H1 (cell line): ENCODE measurements at regions not wholly inside any gene's neighbourhood (a gene's known extent, or its start where the extent isn't known, plus 50 kb on each side); places are given as distances from the start of the nearest gene placed in this dataset.

Experiments
- CTCF ChIA-PET: fragments of 300-600 bp; sonication (Branson Sonifier 250); formaldehyde crosslinking; loops from one replicate; lab custom pipeline; 2021; ENCODE audit not compliant: partially characterized antibody; lab: Charles Lee
- POLR2A ChIA-PET: fragments of 300-600 bp; sonication (Branson Sonifier 250); formaldehyde crosslinking; loops from one replicate; lab custom pipeline; 2021; ENCODE audit warnings: inconsistent platforms; ENCODE audit not compliant: partially characterized antibody; lab: Charles Lee
- DNase-seq, 2 experiments: peaks; one replicate each; pipeline versions ENCODE4 v3.0.0 to v3.0.0-alpha.2; 2010 to 2022; ENCODE audit warnings: low spot score in 2 of 2, low read depth in 1 of 2, mixed read lengths in 1 of 2
- FAIRE-seq: peaks from 2 replicates; lab custom pipeline; 2011; peaks lifted over from hg19 to GRCh38; lab: Jason Lieb, UNC
- H2AFZ ChIP-seq: 2 replicates; pipeline ENCODE4 v1.8.1; 2012; ENCODE audit warnings: low read length, inconsistent platforms
- H2AK5ac ChIP-seq: 2 replicates; pipeline ENCODE4 v1.6.1; 2013; ENCODE audit warnings: low read depth, low read length
- H2BK120ac ChIP-seq: replicated peaks from 2 replicates; pipeline ENCODE3; 2013; ENCODE audit warnings: low read depth, low read length, inconsistent platforms
- H2BK12ac ChIP-seq: 2 replicates; pipeline ENCODE4 v1.6.1; 2013; ENCODE audit warnings: low read depth, low read length
- H2BK15ac ChIP-seq: 2 replicates; pipeline ENCODE4 v1.6.1; 2013; ENCODE audit warnings: low read length
- H2BK20ac ChIP-seq: 2 replicates; pipeline ENCODE4 v1.6.1; 2013; ENCODE audit warnings: low read length
- H2BK5ac ChIP-seq: 2 replicates; pipeline ENCODE4 v1.6.1; 2013; ENCODE audit warnings: low read depth, low read length
- H3K14ac ChIP-seq: 2 replicates; pipeline ENCODE4 v1.6.1; 2013; ENCODE audit warnings: inconsistent platforms; ENCODE audit not compliant: insufficient read length
- H3K18ac ChIP-seq: 2 replicates; pipeline ENCODE4 v1.6.1; 2013; ENCODE audit warnings: low read length; ENCODE audit errors: extremely low read depth
- H3K23ac ChIP-seq: 2 replicates; pipeline ENCODE4 v1.6.1; 2013; ENCODE audit warnings: inconsistent platforms; ENCODE audit not compliant: insufficient read length
- H3K23me2 ChIP-seq: 2 replicates; pipeline ENCODE4 v1.6.1; 2013; ENCODE audit warnings: low read depth, low read length
- H3K27ac ChIP-seq: 2 replicates; pipeline ENCODE4 v1.6.1; 2011; ENCODE audit warnings: low read depth, low read length, inconsistent platforms
- H3K27me3 ChIP-seq, 4 experiments: replicated peaks in 1 of 4; 1 replicate in 1 of 4; 2 replicates in 3 of 4; pipeline versions ENCODE4 v1.6.1 to v1.8.1; 2011 to 2013; ENCODE audit warnings: low read length in 3 of 4, mild to moderate bottlenecking in 3 of 4, inconsistent platforms in 2 of 4, mixed read lengths in 2 of 4, moderate library complexity in 1 of 4; ENCODE audit not compliant: control insufficient read depth in 3 of 4, insufficient read depth in 3 of 4; ENCODE audit errors: extremely low read depth in 1 of 4
- H3K36me3 ChIP-seq, 4 experiments: 2 replicates each; pipeline versions ENCODE4 v1.6.1 to v1.8.1; 2011 to 2013; ENCODE audit warnings: mild to moderate bottlenecking in 4 of 4, low read length in 3 of 4, moderate library complexity in 2 of 4, control low read depth in 1 of 4, inconsistent platforms in 1 of 4; ENCODE audit not compliant: insufficient read depth in 4 of 4, control insufficient read depth in 2 of 4
- H3K4ac ChIP-seq: replicated peaks from 2 replicates; pipeline ENCODE3; 2013; ENCODE audit warnings: low read length, low read depth, mixed read lengths, inconsistent platforms; ENCODE audit not compliant: insufficient read length
- H3K4me1 ChIP-seq, 4 experiments: replicated peaks in 1 of 4; 1 replicate in 1 of 4; 2 replicates in 3 of 4; pipeline versions ENCODE4 v1.6.1 to v1.8.1; 2011 to 2013; ENCODE audit warnings: low read length in 3 of 4, inconsistent platforms in 2 of 4, mixed read lengths in 1 of 4; ENCODE audit not compliant: insufficient read depth in 4 of 4, control insufficient read depth in 3 of 4
- H3K4me2 ChIP-seq, 2 experiments: 2 replicates each; pipeline versions ENCODE4 v1.6.1 to v1.8.1; 2011 to 2013; ENCODE audit warnings: low read depth in 2 of 2, low read length in 2 of 2, control low read depth in 1 of 2, inconsistent platforms in 1 of 2, mild to moderate bottlenecking in 1 of 2; ENCODE audit not compliant: insufficient read depth in 1 of 2
- H3K4me3 ChIP-seq, 4 experiments: fragments of 200-600, 300-600 bp in 1 of 4; sonication (generic), shearing (Covaris generic), sonication (Bioruptor Twin) in 1 of 4; 2 replicates each; pipeline versions ENCODE4 v1.5.1 to v1.8.1; 2011 to 2016; ENCODE audit warnings: low read length in 4 of 4, low read depth in 3 of 4, control low read depth in 2 of 4, inconsistent platforms in 2 of 4, mild to moderate bottlenecking in 2 of 4, mixed read lengths in 1 of 4, moderate library complexity in 1 of 4; ENCODE audit not compliant: insufficient read depth in 2 of 4; ENCODE audit errors: extremely low read depth in 1 of 4
- H3K56ac ChIP-seq: replicated peaks from 2 replicates; pipeline ENCODE3; 2013; ENCODE audit warnings: low read depth, mild to moderate bottlenecking, mixed read lengths, low read length, inconsistent platforms; ENCODE audit not compliant: insufficient read length
- H3K79me1 ChIP-seq: 2 replicates; pipeline ENCODE4 v1.6.1; 2013; ENCODE audit warnings: low read depth, low read length, control low read depth
- H3K79me2 ChIP-seq, 2 experiments: 2 replicates each; pipeline versions ENCODE4 v1.6.1 to v1.8.1; 2012 to 2013; ENCODE audit warnings: low read length in 2 of 2, mild to moderate bottlenecking in 2 of 2, inconsistent platforms in 1 of 2; ENCODE audit not compliant: insufficient read depth in 2 of 2, control insufficient read depth in 1 of 2
- H3K9ac ChIP-seq, 4 experiments: replicated peaks in 1 of 4; 1 replicate in 1 of 4; 2 replicates in 3 of 4; pipeline versions ENCODE4 v1.6.1 to v1.8.1; 2011 to 2013; ENCODE audit warnings: low read depth in 3 of 4, low read length in 3 of 4, control low read depth in 2 of 4, mild to moderate bottlenecking in 2 of 4, moderate library complexity in 2 of 4, inconsistent platforms in 1 of 4; ENCODE audit errors: extremely low read depth in 1 of 4
- H3K9me3 ChIP-seq, 2 experiments: 2 replicates each; pipeline versions ENCODE4 v1.6.1 to v1.8.1; 2012 to 2013; ENCODE audit warnings: mild to moderate bottlenecking in 2 of 2, moderate library complexity in 2 of 2, control low read depth in 1 of 2, inconsistent platforms in 1 of 2, low read depth in 1 of 2, low read length in 1 of 2, mixed read lengths in 1 of 2; ENCODE audit not compliant: insufficient read depth in 2 of 2
- H4K20me1 ChIP-seq, 2 experiments: replicated peaks in 1 of 2; 2 replicates each; pipeline versions ENCODE3 to v1.8.1; 2011 to 2013; ENCODE audit warnings: inconsistent platforms in 2 of 2, low read length in 2 of 2, mild to moderate bottlenecking in 1 of 2; ENCODE audit not compliant: insufficient read depth in 2 of 2, control insufficient read depth in 1 of 2
- H4K5ac ChIP-seq: 2 replicates; pipeline ENCODE4 v1.6.1; 2013; ENCODE audit warnings: low read length, low read depth, mixed read lengths, inconsistent platforms; ENCODE audit not compliant: insufficient read length
- H4K8ac ChIP-seq: 2 replicates; pipeline ENCODE4 v1.8.0; 2013; ENCODE audit warnings: mild to moderate bottlenecking, moderate library complexity, low read length, inconsistent platforms; ENCODE audit not compliant: insufficient read depth; ENCODE audit errors: extremely low read depth
- H4K91ac ChIP-seq: replicated peaks from 2 replicates; pipeline ENCODE3; 2013; ENCODE audit warnings: low read length, mixed read lengths, inconsistent platforms; ENCODE audit not compliant: insufficient read length
- BRCA1 ChIP-seq: IDR thresholded peaks from 2 replicates; pipeline ENCODE4 v1.6.1; 2012; ENCODE audit warnings: low read depth, low read length, improper control_type of control experiment
- KDM4A ChIP-seq: IDR thresholded peaks from one replicate; pipeline ENCODE4 v1.7.1; 2012; ENCODE audit warnings: low read depth, mild to moderate bottlenecking, moderate library complexity, low read length, inconsistent platforms; ENCODE audit not compliant: severe bottlenecking
- WGBS, 2 experiments: shearing (Covaris generic) in 1 of 2; methylation state at CpG; one replicate each; pipeline versions ENCODE4 v1.1.6 to v1.1.7; 2013 to 2015; ENCODE audit warnings: low lambda C conversion rate in 2 of 2, mixed read lengths in 2 of 2, inconsistent platforms in 1 of 2, low coverage in 1 of 2, missing lambda C conversion rate in 1 of 2; ENCODE audit not compliant: insufficient replicate concordance in 2 of 2, insufficient coverage in 1 of 2, insufficient read length in 1 of 2; ENCODE audit errors: extremely low coverage in 1 of 2, missing lambda C conversion rate in 1 of 2; 5-methylcytosine and 5-hydroxymethylcytosine counted together

DNA sequence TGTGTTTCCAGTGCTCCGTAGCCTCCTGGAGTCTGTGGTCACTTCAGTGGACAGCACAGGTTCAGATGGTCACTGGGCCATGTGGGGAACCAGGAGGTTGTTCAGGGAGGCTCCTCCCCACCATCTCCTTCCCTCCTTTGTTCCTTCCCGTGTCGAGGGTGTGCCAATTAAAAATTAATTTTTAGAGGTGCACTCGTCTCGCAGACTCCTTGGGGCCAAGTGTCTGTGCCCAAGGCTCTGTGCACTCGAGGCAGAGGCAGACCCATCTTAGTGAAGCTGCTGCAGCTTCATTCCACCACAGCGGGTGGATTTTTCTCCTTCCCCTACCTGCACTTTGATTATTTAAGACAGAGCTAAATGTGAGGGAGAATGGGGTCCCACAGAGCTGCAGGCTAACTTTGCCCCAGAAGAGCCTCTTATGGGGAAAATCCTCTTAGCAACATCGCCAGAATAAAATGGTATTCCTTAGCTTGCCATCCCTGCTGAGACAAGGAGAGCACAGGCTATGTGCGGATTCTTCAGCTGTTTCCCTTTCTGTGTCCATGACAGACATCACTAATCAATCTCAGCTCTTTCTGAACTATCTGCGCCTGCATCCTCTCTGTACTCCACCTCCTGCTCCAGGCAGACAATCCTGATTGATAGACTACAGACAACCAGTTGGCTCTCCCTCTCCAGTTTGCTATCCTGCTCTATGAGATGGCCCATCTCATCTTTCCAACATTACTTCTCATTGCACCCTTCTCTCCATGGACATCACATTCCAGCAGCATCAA is 159.5 kb downstream of the VRK1 start:
- no peak overlapping the region for H3K4ac ChIP-seq
- no peak overlapping the region for H2BK12ac ChIP-seq
- WGBS, 2 experiments: 93% methylated on average over 10 of the region's 10 CpGs; no CpG with 5 or more reads in 1 of the 2 experiments
- no peak for TF ChIP-seq KDM4A
- TF ChIP-seq BRCA1: no peak

More for the DNA sequence above, 159.5 kb downstream of the VRK1 start:
- H3K79me2 ChIP-seq: no peaks in the 10 kb centered on the region
- no peak overlapping the region for H2BK120ac ChIP-seq
- H3K4me1 ChIP-seq: no peaks in the 10 kb centered on the region
- H2AK5ac ChIP-seq: no peak overlapping the region
- H4K8ac ChIP-seq: no peak overlapping the region
- no peak overlapping the region for H3K23ac ChIP-seq
- H2BK5ac ChIP-seq: no peak overlapping the region
- no peak overlapping the region for H3K14ac ChIP-seq
- no peaks in the 10 kb centered on the region for H3K36me3 ChIP-seq
- no peak overlapping the region for H3K4me3 ChIP-seq
- no peak overlapping the region for H3K4me2 ChIP-seq
- FAIRE-seq (no peak), DNase-seq (no peak)
- H3K27me3 ChIP-seq: no peaks in the 10 kb centered on the region
- no peak overlapping the region for H3K18ac ChIP-seq
- H4K5ac ChIP-seq: no peak overlapping the region
- H2AFZ ChIP-seq: no peak overlapping the region
- H3K56ac ChIP-seq: no peak overlapping the region
- H4K20me1 ChIP-seq: no peaks in the 10 kb centered on the region
- no peak overlapping the region for H2BK15ac ChIP-seq
- no peaks in the 10 kb centered on the region for H3K9me3 ChIP-seq
- no peaks in the 10 kb centered on the region for H3K23me2 ChIP-seq
- no peaks in the 10 kb centered on the region for H3K79me1 ChIP-seq
- POLR2A ChIA-PET: interaction anchor here (0.9 kb wide), 1 partner anchor 10 kb away, joined by 3 read pairs; no protein-coding TSS in a partner anchor
- CTCF ChIA-PET: interaction anchor here (0.8 to 1.8 kb wide), 5 partner anchors 12 to 103 kb away, joined by 3 to 6 read pairs (median 4); no protein-coding TSS in a partner anchor
- no peak overlapping the region for H2BK20ac ChIP-seq
- H3K9ac ChIP-seq: no peak overlapping the region
- H3K27ac ChIP-seq: no peak overlapping the region
- no peak overlapping the region for H4K91ac ChIP-seq
